ENCODE measurements at regions not wholly inside any gene's neighbourhood (a gene's known extent, or its start where the extent isn't known, plus 50 kb on each side); places are given as distances from the start of the nearest gene placed in this dataset.

- no peak for TF ChIP-seq POLR2A (IDR thresholded peaks at IDR 0.05)
- TF ChIP-seq CTCF (IDR thresholded peaks at IDR 0.05): no peak
Observed at GRCh38 chr21:14012409-14012808, 198.3 kb downstream of the LIPI start.
